Testis (tissue), 2 donors: ENCODE measurements at regions not wholly inside any gene's neighbourhood (a gene's known extent, or its start where the extent isn't known, plus 50 kb on each side); places are given as distances from the start of the nearest gene placed in this dataset.
"Not testable (repeated sequence)": the region's sequence is repeated elsewhere in the genome, so short reads cannot be mapped to it uniquely, and the experiment has no call there.

Experiments
- CTCF ChIP-seq, 3 experiments: fragments of 450-650 bp in 2 of 3; fragments of 200-600 bp in 1 of 3; sonication (generic) in 1 of 3; IDR thresholded peaks; one replicate each; pipeline ENCODE4 v1.5.1; 2016 to 2019; ENCODE audit warnings: antibody characterized with exemption in 3 of 3, mild to moderate bottlenecking in 2 of 3, moderate library complexity in 1 of 3
- POLR2A ChIP-seq: fragments of 450-650 bp; IDR thresholded peaks from one replicate; pipeline ENCODE4 v1.6.1; 2017; ENCODE audit warnings: antibody characterized with exemption, mild to moderate bottlenecking, moderate library complexity

DNA sequence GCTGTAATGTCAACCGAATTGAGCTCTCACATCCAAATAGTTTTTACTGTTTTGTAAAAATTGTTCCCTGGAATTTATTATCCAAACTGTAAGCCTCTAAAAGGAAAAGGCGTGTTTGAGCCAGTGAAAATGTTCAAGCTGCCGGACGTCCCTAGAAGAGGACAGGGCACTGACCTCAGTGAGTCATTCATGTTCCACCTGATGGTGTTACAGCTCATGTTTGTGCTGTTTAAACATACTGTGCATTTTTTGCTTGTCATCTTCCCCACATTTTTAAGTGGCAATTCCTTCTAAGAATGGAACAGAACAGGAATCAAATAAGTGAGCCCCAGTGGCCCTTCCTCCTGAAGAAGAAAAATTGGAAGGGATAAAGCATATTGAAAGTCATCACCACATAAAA, 239.6 kb downstream of the ZNF37A start:
- not testable (repeated sequence) for TF ChIP-seq CTCF (IDR thresholded peaks at IDR 0.05); POLR2A
